K562 (cell line): ENCODE measurements at regions not wholly inside any gene's neighbourhood (a gene's known extent, or its start where the extent isn't known, plus 50 kb on each side); places are given as distances from the start of the nearest gene placed in this dataset.
A peak's percentile ranks its signal among the peaks of the same experiment; 100 is the strongest.
"Not testable (repeated sequence)": the region's sequence is repeated elsewhere in the genome, so short reads cannot be mapped to it uniquely, and the experiment has no call there.

Source experiments
- ATAC-seq: fragments of 200-7000 bp; cut with Tn5 transposase; 3 replicates; pipeline ENCODE4 v1.9.1; 2020; ENCODE audit warnings: moderate library complexity
- BruUV-seq: library from RNA; stranded (reverse); fragments of 400-500 nt; replicated peaks from 2 replicates; lab custom pipeline; 2021; lab: Mats Ljungman, UMichigan
- CTCF ChIA-PET: fragments of 300-600 bp; formaldehyde crosslinking; extraction: SDS; loops from one replicate; lab custom pipeline; 2021; ENCODE audit warnings: low intra/inter-chr PET ratio; lab: Yijun Ruan, JAX
- POLR2A ChIA-PET: fragments of 300-600, 350-650 bp; sonication (Branson Sonifier 250); formaldehyde crosslinking; extraction: SDS; loops from one replicate; lab custom pipeline; 2021; ENCODE audit warnings: antibody characterized with exemption, inconsistent platforms; lab: Yijun Ruan, JAX
- DNase-seq, 4 experiments: peaks; one replicate each; pipeline versions ENCODE4 v3.0.0 to v3.0.0-alpha.2; 2011 to 2018; ENCODE audit warnings: low spot score in 3 of 4, mixed read lengths in 3 of 4; ENCODE audit errors: extremely low read depth in 1 of 4
- FAIRE-seq: peaks from 2 replicates; lab custom pipeline; 2011; peaks lifted over from hg19 to GRCh38; lab: Jason Lieb, UNC
- H2AFZ ChIP-seq: 2 replicates; pipeline ENCODE4 v1.6.0; 2011; ENCODE audit warnings: low read depth, low read length, control low read depth, inconsistent platforms
- H3K27ac ChIP-seq: fragments of 200-600 bp; 3 replicates; pipeline ENCODE4 v1.8.0; 2011; ENCODE audit warnings: low read depth, mild to moderate bottlenecking, control low read depth, inconsistent platforms, low read length, moderate library complexity, mixed read lengths; ENCODE audit errors: extremely low read depth
- H3K27me3 ChIP-seq, 2 experiments: fragments of 300-600 bp in 1 of 2; 2 replicates in 1 of 2; 3 replicates in 1 of 2; pipeline versions ENCODE4 v1.6.0 to v1.8.0; 2011; ENCODE audit warnings: inconsistent platforms in 2 of 2, low read length in 2 of 2, mild to moderate bottlenecking in 1 of 2, mixed read lengths in 1 of 2, moderate library complexity in 1 of 2; ENCODE audit not compliant: control insufficient read depth in 2 of 2, insufficient read depth in 2 of 2
- H3K36me3 ChIP-seq: fragments of 300-600 bp; 3 replicates; pipeline ENCODE4 v1.8.0; 2011; ENCODE audit warnings: mild to moderate bottlenecking, low read length, inconsistent platforms; ENCODE audit not compliant: control insufficient read depth, insufficient read depth
- H3K4me1 ChIP-seq, 2 experiments: fragments of 200-600 bp in 1 of 2; replicated peaks in 1 of 2; 2 replicates in 1 of 2; 3 replicates in 1 of 2; pipeline versions ENCODE4 v1.5.1 to v1.8.0; 2011; ENCODE audit warnings: inconsistent platforms in 2 of 2, low read length in 2 of 2, mild to moderate bottlenecking in 1 of 2, mixed read lengths in 1 of 2, moderate library complexity in 1 of 2; ENCODE audit not compliant: control insufficient read depth in 2 of 2, insufficient read depth in 2 of 2
- H3K4me2 ChIP-seq: 2 replicates; pipeline ENCODE4 v1.6.1; 2011; ENCODE audit warnings: low read length, control low read depth, inconsistent platforms, mixed read lengths; ENCODE audit not compliant: insufficient read depth
- H3K4me3 ChIP-seq: fragments of 200-600 bp; sonication (generic), shearing (Covaris generic); 2 replicates; pipeline ENCODE4 v1.5.1; 2016; ENCODE audit warnings: control low read depth, inconsistent platforms
- H3K79me2 ChIP-seq: fragments of 200-600 bp; 3 replicates; pipeline ENCODE4 v1.8.0; 2011; ENCODE audit warnings: low read length, inconsistent platforms; ENCODE audit not compliant: control insufficient read depth, insufficient read depth
- H3K9ac ChIP-seq, 2 experiments: 2 replicates each; pipeline versions ENCODE4 v1.6.0 to v1.6.1; 2011; ENCODE audit warnings: low read depth in 2 of 2, low read length in 2 of 2, control low read depth in 1 of 2, inconsistent platforms in 1 of 2, mild to moderate bottlenecking in 1 of 2, mixed read lengths in 1 of 2; ENCODE audit not compliant: insufficient read depth in 1 of 2
- H3K9me1 ChIP-seq: one replicate; pipeline ENCODE4 v1.6.0; 2011; ENCODE audit warnings: inconsistent platforms, mild to moderate bottlenecking, low read length, moderate library complexity; ENCODE audit not compliant: control insufficient read depth, insufficient read depth
- H3K9me3 ChIP-seq: replicated peaks from 2 replicates; pipeline ENCODE4 v1.5.1; 2011; ENCODE audit warnings: low read depth, low read length, inconsistent platforms; ENCODE audit not compliant: control insufficient read depth, insufficient read depth
- H4K20me1 ChIP-seq: replicated peaks from 2 replicates; pipeline ENCODE4 v1.6.1; 2011; ENCODE audit warnings: low read length, inconsistent platforms, mixed read lengths; ENCODE audit not compliant: control insufficient read depth, insufficient read depth
- NR2C1 ChIP-seq, 2 experiments: fragments of 450-650 bp; IDR thresholded peaks; 2 replicates each; pipeline ENCODE4 v1.6.1; 2017; ENCODE audit warnings: mild to moderate bottlenecking in 2 of 2, antibody characterized with exemption in 1 of 2, inconsistent platforms in 1 of 2, missing compliant biosample characterization in 1 of 2, missing genetic modification characterization in 1 of 2
- WGBS: fragments of 100-300 bp; shearing (Covaris generic); methylation state at CpG from one replicate; pipeline ENCODE4 v1.1.6; 2016; ENCODE audit warnings: low coverage, mixed read lengths; ENCODE audit not compliant: insufficient coverage; ENCODE audit errors: missing lambda C conversion rate; 5-methylcytosine and 5-hydroxymethylcytosine counted together
- in situ Hi-C: fragments of 300-500 bp; cut with MboI; formaldehyde crosslinking; loops from 4 replicates; pipeline ENCODE4 v1.15.0; 2018; ENCODE audit warnings: inconsistent platforms, mixed read lengths
- intact Hi-C: fragments of 100-400 bp; cut with micrococcal nuclease; formaldehyde crosslinking; loops from 2 replicates; pipeline ENCODE4 v1.14.2; 2022
- TF ChIP-seq, protein P1 (sequence below): sonication (generic); formaldehyde crosslinking; IDR thresholded peaks from 2 replicates; pipeline ENCODE4 v1.8.0; 2022; ENCODE audit warnings: missing genetic modification reagents, mild to moderate bottlenecking, borderline replicate concordance

- TF ChIP-seq, protein P1, sequence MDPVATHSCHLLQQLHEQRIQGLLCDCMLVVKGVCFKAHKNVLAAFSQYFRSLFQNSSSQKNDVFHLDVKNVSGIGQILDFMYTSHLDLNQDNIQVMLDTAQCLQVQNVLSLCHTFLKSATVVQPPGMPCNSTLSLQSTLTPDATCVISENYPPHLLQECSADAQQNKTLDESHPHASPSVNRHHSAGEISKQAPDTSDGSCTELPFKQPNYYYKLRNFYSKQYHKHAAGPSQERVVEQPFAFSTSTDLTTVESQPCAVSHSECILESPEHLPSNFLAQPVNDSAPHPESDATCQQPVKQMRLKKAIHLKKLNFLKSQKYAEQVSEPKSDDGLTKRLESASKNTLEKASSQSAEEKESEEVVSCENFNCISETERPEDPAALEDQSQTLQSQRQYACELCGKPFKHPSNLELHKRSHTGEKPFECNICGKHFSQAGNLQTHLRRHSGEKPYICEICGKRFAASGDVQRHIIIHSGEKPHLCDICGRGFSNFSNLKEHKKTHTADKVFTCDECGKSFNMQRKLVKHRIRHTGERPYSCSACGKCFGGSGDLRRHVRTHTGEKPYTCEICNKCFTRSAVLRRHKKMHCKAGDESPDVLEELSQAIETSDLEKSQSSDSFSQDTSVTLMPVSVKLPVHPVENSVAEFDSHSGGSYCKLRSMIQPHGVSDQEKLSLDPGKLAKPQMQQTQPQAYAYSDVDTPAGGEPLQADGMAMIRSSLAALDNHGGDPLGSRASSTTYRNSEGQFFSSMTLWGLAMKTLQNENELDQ (CRISPR knock-in tag), result no peak
Observed at GRCh38 chr13:64477146-64477545, 2753.0 kb downstream of the PCDH9 start (continued).

DNA sequence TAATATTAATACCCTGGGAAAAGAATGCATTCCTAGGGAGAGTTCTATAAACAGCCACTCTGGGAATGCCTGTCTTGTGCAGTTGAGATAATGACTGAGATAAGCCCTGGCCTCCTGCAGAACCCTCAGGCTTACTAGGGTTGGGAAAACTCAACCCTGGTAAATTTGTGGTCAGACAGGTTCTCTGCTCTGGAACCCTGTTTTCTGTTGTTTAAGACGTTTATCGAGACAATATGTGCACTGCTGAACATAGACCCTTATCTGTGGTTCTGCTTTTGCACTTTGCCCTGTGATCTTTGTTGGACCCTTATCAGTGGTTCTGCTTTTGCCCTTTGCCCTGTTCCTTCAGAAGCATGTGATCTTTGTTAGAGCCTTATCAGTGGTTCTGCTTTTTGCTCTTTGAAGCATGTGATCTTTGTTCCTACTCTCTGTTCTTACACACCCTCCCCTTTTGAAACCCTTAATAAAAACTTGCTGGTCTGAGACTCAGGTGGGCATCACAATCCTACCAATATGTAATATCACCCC lies 2754.0 kb downstream of the PCDH9 start:
- H3K4me1 ChIP-seq; FAIRE-seq; TF ChIP-seq NR2C1 (IDR thresholded peaks at IDR 0.05): not testable (repeated sequence)
- 0 out of 2 replicates have a peak, but pooled peaks have one; percentile 37 for TF ChIP-seq NR2C1 (tag; IDR thresholded peaks at IDR 0.05)

More for the DNA sequence above, 2754.0 kb downstream of the PCDH9 start:
- H2AFZ ChIP-seq, H3K9me3 ChIP-seq, H3K9me1 ChIP-seq, H3K27ac ChIP-seq, H3K36me3 ChIP-seq, ATAC-seq, intact Hi-C loops, H3K79me2 ChIP-seq, POLR2A ChIA-PET, in situ Hi-C loops, DNase-seq, H3K27me3 ChIP-seq, BruUV-seq, H3K4me3 ChIP-seq, H3K9ac ChIP-seq, H3K4me2 ChIP-seq, H4K20me1 ChIP-seq, CTCF ChIA-PET: not testable (repeated sequence)
- WGBS, result 0% methylated on average over 2 of the region's 2 CpGs
